Epithelial cell of proximal tubule (primary cell): ENCODE measurements at regions not wholly inside any gene's neighbourhood (a gene's known extent, or its start where the extent isn't known, plus 50 kb on each side); places are given as distances from the start of the nearest gene placed in this dataset.
"Not testable (repeated sequence)": the region's sequence is repeated elsewhere in the genome, so short reads cannot be mapped to it uniquely, and the experiment has no call there.

Experiments used
- DNase-seq: peaks from one replicate; pipeline ENCODE4 v3.0.0-alpha.2; 2011; ENCODE audit warnings: low read depth
- H3K4me3 ChIP-seq: 2 replicates; pipeline ENCODE4 v1.5.1; 2011; ENCODE audit warnings: low read depth, mild to moderate bottlenecking, low read length
- CTCF ChIP-seq: conservative IDR thresholded peaks from 2 replicates; pipeline ENCODE4 v1.5.1; 2012; ENCODE audit warnings: low read depth, mild to moderate bottlenecking, low read length

GRCh38 chr7:46282155-46282554 is 361.1 kb upstream of the IGFBP3 start:
- TF ChIP-seq CTCF: no peak
- DNase-seq: no peak
- no peak overlapping the region for H3K4me3 ChIP-seq

- H3K4me3 ChIP-seq: no peak overlapping the region
- TF ChIP-seq CTCF: no peak
- no peak for DNase-seq
Measured at GRCh38 chr7:46281071-46281470, 360.0 kb upstream of the IGFBP3 start.

GRCh38 chr7:46279290-46279689 is 358.2 kb upstream of the IGFBP3 start:
- no peak for DNase-seq
- TF ChIP-seq CTCF: no peak
- no peak overlapping the region for H3K4me3 ChIP-seq

DNA sequence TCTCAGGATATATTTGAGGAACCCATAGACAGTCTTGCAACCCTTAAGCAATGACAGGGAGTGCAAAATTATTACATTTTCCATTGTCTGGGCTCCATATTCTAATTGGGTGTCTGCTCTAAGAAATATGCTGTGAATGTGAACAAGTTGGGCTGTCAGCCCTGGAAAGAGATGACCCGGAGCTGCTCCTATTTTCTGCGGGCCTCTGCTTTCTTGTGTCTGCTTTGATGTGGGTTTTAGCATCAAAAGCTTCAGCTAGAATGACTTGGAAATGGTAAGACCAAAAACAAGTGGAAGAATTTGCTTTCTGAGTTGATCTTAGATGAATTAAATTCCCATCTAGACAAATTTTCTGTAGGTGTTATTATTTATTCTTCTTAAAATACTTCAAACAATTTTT is 343.6 kb upstream of the IGFBP3 start:
- no peak for TF ChIP-seq CTCF
- H3K4me3 ChIP-seq: no peak overlapping the region
- DNase-seq: no peak

DNA sequence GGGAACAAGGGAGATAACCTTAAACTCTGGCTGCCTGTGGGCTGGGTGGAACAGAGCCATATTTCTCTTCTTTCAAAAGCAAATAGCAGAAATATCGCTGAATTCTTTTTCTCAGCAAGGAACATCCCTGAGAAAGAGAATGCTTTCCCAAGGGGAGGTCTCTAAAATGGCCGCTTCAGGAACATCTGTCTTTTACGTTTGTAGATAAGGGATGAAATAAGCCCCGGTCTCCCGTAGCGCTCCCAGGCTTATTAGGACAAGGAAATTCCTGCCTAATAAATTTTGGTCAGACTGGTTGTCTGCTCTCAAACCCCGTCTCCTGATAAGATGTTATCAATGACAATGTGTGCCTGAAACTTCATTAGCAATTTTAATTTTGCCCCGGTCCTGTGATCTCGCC is 340.6 kb upstream of the IGFBP3 start:
- DNase-seq, H3K4me3 ChIP-seq: not testable (repeated sequence)

GRCh38 chr7:46259947-46260346 is 338.9 kb upstream of the IGFBP3 start:
- no peak overlapping the region for H3K4me3 ChIP-seq
- no peak for TF ChIP-seq CTCF
- no peak for DNase-seq

- DNase-seq: no peak
- H3K4me3 ChIP-seq: no peak overlapping the region
- TF ChIP-seq CTCF: no peak
Measured at GRCh38 chr7:46257761-46258448, 336.8 kb upstream of the IGFBP3 start.
